ENCODE measurements at regions not wholly inside any gene's neighbourhood (a gene's known extent, or its start where the extent isn't known, plus 50 kb on each side); places are given as distances from the start of the nearest gene placed in this dataset.

DNA sequence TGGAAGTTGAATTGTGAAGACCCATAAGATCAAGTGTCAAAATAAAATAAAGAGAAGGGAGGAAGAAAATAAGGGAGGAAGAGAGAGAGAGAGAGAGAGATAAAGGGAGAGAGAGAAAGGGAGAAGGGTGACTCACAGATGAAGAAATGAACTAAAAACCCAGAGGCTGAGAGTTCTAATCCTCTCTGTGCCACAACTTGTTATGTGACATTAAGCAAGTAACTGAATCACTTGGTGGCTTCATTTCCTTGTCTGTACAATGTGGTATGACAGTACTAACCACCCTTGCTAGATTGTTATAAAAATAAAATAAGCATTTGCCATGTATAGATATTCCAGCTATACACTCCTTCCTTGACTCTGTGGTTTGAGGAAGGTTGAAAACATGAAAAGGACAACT, 189.0 kb upstream of the FRMD6 start:
- POLR2A ChIA-PET: no interaction called here
- no peak overlapping the region for H3K4me2 ChIP-seq (ENCODE audit: low read depth, low read length)
- FAIRE-seq (no peak), ATAC-seq (no peak), DNase-seq (ENCODE audit: low spot score) (no peak)
- H3K9ac ChIP-seq (ENCODE audit: insufficient read depth, low read depth, low read length): no peak overlapping the region
- no peaks in the 10 kb centered on the region for H3K4me1 ChIP-seq (ENCODE audit: insufficient read depth, low read length)
- CTCF ChIA-PET (ENCODE audit: low intra/inter-chr PET ratio, low total read pairs): no interaction called here
- H3K27ac ChIP-seq (ENCODE audit: extremely low read length, insufficient read depth, low read length): no peak overlapping the region
- TF ChIP-seq ZNF580 (CRISPR knock-in tag; IDR thresholded peaks at IDR 0.05; ENCODE audit: borderline replicate concordance, low read depth): no peak
- no peak for TF ChIP-seq PPARG (CRISPR knock-in tag; conservative IDR thresholded peaks at IDR 0.05)
- no peak for TF ChIP-seq MIER3 (CRISPR knock-in tag; IDR thresholded peaks at IDR 0.05; ENCODE audit: borderline replicate concordance)
- TF ChIP-seq KLF11 (CRISPR knock-in tag; IDR thresholded peaks at IDR 0.05): no peak
- TF ChIP-seq JDP2 (CRISPR knock-in tag; IDR thresholded peaks at IDR 0.05; ENCODE audit: borderline replicate concordance): no peak
- no peak for TF ChIP-seq HOMEZ (CRISPR knock-in tag; IDR thresholded peaks at IDR 0.05; ENCODE audit: low read depth)
- TF ChIP-seq ZNF567 (CRISPR knock-in tag; IDR thresholded peaks at IDR 0.05; ENCODE audit: borderline replicate concordance): no peak
- H4K20me1 ChIP-seq (ENCODE audit: insufficient read depth, low read length): no peaks in the 10 kb centered on the region
- intact Hi-C loops (cut with micrococcal nuclease; ENCODE audit: unreplicated experiment): no loop called here
- H3K36me3 ChIP-seq (replicated peaks in 1 of 2; ENCODE audit: control insufficient read depth in 1 of 2, insufficient read depth in 2 of 2, low read length in 2 of 2): no peaks in the 10 kb centered on the region
- BruUV-seq (replicated peaks): no TSS peak
- in situ Hi-C loops (cut with HindIII; ENCODE audit: extremely low pct_ligation_motif_present, low pct_unique_long_range_greater_than_20kb): no loop called here
- no peaks in the 10 kb centered on the region for H3K79me2 ChIP-seq (ENCODE audit: insufficient read depth, low read length)
- H2AFZ ChIP-seq (ENCODE audit: low read length): no peak overlapping the region
- no peaks in the 10 kb centered on the region for H3K27me3 ChIP-seq (ENCODE audit: control insufficient read depth in 1 of 2, insufficient read depth in 2 of 2, low read length in 2 of 2)
- H3K9me3 ChIP-seq (ENCODE audit: low read length): no peaks in the 10 kb centered on the region
- H3K4me3 ChIP-seq (replicated peaks in 1 of 3; ENCODE audit: insufficient read depth in 1 of 3, low read depth in 2 of 3, low read length in 3 of 3): no peak overlapping the region

GRCh38 chr14:51463461-51463860, 188.2 kb upstream of the FRMD6 start:
- Histone ChIP-seq H3K4me2 (ENCODE audit: low read depth, low read length) (no peak overlapping the region), H3K9me3 (ENCODE audit: low read length) (no peaks in the 10 kb centered on the region), H3K27me3 (ENCODE audit: control insufficient read depth in 1 of 2, insufficient read depth in 2 of 2, low read length in 2 of 2) (no peaks in the 10 kb centered on the region), H4K20me1 (ENCODE audit: insufficient read depth, low read length) (no peaks in the 10 kb centered on the region), H3K9ac (ENCODE audit: insufficient read depth, low read depth, low read length) (no peak overlapping the region), H3K79me2 (ENCODE audit: insufficient read depth, low read length) (no peaks in the 10 kb centered on the region), H3K4me1 (ENCODE audit: insufficient read depth, low read length) (no peaks in the 10 kb centered on the region), H2AFZ (ENCODE audit: low read length) (no peak overlapping the region), H3K36me3 (replicated peaks in 1 of 2; ENCODE audit: control insufficient read depth in 1 of 2, insufficient read depth in 2 of 2, low read length in 2 of 2) (no peaks in the 10 kb centered on the region), H3K4me3 (replicated peaks in 1 of 3; ENCODE audit: insufficient read depth in 1 of 3, low read depth in 2 of 3, low read length in 3 of 3) (no peak overlapping the region), H3K27ac (ENCODE audit: extremely low read length, insufficient read depth, low read length) (no peak overlapping the region)
- BruUV-seq (replicated peaks): no TSS peak
- intact Hi-C loops (cut with micrococcal nuclease; ENCODE audit: unreplicated experiment) (no loop called here), in situ Hi-C loops (cut with HindIII; ENCODE audit: extremely low pct_ligation_motif_present, low pct_unique_long_range_greater_than_20kb) (no loop called here)
- ChIA-PET POLR2A (no interaction called here), CTCF (ENCODE audit: low intra/inter-chr PET ratio, low total read pairs) (no interaction called here)
- DNase-seq (ENCODE audit: low spot score) (no peak), ATAC-seq (no peak), FAIRE-seq (no peak)
- 10% methylated on average over 1 of the region's 1 CpG for WGBS (ENCODE audit: low lambda C conversion rate)
- no peak for TF ChIP-seq ZNF326 (CRISPR knock-in tag; IDR thresholded peaks at IDR 0.05; ENCODE audit: borderline replicate concordance)
- no peak for TF ChIP-seq ZNF552 (CRISPR knock-in tag; IDR thresholded peaks at IDR 0.05; ENCODE audit: borderline replicate concordance)
- no peak for TF ChIP-seq RFX5 (IDR thresholded peaks at IDR 0.05; ENCODE audit: low read depth, low read length)
- TF ChIP-seq RBAK (CRISPR knock-in tag; IDR thresholded peaks at IDR 0.05): no peak
- TF ChIP-seq ZNF674 (CRISPR knock-in tag; IDR thresholded peaks at IDR 0.05; ENCODE audit: low read depth): no peak
- no peak for TF ChIP-seq DNMT3B (CRISPR knock-in tag; conservative IDR thresholded peaks at IDR 0.05)
- TF ChIP-seq ZNF629 (CRISPR knock-in tag; conservative IDR thresholded peaks at IDR 0.05): no peak
- TF ChIP-seq, protein P1, sequence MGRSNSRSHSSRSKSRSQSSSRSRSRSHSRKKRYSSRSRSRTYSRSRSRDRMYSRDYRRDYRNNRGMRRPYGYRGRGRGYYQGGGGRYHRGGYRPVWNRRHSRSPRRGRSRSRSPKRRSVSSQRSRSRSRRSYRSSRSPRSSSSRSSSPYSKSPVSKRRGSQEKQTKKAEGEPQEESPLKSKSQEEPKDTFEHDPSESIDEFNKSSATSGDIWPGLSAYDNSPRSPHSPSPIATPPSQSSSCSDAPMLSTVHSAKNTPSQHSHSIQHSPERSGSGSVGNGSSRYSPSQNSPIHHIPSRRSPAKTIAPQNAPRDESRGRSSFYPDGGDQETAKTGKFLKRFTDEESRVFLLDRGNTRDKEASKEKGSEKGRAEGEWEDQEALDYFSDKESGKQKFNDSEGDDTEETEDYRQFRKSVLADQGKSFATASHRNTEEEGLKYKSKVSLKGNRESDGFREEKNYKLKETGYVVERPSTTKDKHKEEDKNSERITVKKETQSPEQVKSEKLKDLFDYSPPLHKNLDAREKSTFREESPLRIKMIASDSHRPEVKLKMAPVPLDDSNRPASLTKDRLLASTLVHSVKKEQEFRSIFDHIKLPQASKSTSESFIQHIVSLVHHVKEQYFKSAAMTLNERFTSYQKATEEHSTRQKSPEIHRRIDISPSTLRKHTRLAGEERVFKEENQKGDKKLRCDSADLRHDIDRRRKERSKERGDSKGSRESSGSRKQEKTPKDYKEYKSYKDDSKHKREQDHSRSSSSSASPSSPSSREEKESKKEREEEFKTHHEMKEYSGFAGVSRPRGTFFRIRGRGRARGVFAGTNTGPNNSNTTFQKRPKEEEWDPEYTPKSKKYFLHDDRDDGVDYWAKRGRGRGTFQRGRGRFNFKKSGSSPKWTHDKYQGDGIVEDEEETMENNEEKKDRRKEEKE (IDR thresholded peaks at IDR 0.05): no peak
- TF ChIP-seq, protein P2, sequence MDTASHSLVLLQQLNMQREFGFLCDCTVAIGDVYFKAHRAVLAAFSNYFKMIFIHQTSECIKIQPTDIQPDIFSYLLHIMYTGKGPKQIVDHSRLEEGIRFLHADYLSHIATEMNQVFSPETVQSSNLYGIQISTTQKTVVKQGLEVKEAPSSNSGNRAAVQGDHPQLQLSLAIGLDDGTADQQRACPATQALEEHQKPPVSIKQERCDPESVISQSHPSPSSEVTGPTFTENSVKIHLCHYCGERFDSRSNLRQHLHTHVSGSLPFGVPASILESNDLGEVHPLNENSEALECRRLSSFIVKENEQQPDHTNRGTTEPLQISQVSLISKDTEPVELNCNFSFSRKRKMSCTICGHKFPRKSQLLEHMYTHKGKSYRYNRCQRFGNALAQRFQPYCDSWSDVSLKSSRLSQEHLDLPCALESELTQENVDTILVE (CRISPR knock-in tag; IDR thresholded peaks at IDR 0.05): no peak

Data from HepG2 (cell line).